HG02678 (cell line): ENCODE measurements at regions not wholly inside any gene's neighbourhood (a gene's known extent, or its start where the extent isn't known, plus 50 kb on each side); places are given as distances from the start of the nearest gene placed in this dataset.

Source experiments
- ATAC-seq: cut with Tn5 transposase; IDR thresholded peaks from one replicate; pipeline ENCODE4 v1.9.1; 2021; ENCODE audit warnings: mild to moderate bottlenecking, moderate library complexity; ENCODE audit not compliant: unreplicated experiment

DNA sequence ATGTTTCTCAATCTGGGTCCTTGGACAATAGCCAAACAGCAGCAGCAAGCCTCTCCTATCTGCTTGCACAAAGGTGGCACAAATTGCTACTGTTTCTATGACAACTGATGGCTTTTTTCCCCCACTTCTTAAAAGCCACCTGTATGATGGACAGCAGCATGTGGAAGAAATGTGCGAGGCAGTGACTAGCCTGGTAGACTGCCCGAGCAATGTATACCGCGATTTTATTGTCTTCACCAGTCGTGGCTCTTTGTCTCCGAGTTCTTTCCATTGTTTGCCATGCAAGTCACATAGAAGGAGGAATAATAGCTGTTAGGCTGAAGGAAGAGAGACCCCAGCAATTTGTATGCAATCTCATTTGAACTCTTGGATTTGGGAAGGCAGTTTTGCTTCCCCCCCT, 79.4 kb downstream of the S1PR1 start:
- ATAC-seq = no peak

DNA sequence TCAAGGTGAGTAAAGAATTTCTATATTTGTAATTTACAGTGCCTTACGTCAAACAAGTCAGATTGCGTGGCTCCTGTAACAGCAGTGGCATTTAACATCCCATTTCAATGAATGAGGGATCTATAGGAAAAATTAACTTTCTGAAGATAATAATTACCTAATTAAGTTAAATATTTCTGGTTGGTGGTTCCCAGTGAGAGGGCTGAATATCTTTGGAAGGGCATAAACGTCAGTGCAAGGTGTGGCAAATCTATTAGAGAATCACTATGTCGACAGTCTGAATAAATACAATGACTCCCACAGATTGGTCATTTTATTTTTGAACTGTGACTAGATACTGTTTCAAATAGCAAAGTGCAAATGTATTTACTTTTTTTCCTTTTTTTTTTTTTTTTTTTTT, 80.0 kb downstream of the S1PR1 start:
- ATAC-seq = no peak

DNA sequence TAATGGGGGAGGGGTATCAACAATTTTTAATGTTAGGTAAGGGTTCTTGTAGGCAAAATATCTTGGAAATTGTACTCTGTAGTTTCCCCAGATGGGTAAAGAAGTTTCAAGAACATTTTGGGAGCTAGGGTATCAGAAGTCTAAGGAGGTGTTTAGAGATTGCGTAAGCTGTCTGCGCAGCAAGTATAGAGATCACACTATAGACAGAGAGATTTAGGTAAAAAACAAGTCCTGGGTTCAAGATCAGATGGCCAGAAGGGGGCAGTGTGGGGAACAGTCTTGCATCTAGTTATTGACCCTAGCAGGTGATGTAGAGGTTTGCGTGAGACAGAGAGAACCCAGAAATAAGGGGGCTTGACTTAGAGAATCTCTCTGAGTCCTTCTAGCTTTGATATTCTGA, 80.8 kb downstream of the S1PR1 start:
- ATAC-seq = no peak

- ATAC-seq = no peak
Observed at GRCh38 chr1:101323535-101323934, 86.7 kb downstream of the S1PR1 start.

GRCh38 chr1:101325144-101325543, 88.3 kb downstream of the S1PR1 start:
- no peak for ATAC-seq

- no peak for ATAC-seq
Observed at GRCh38 chr1:101330427-101331130, 93.8 kb downstream of the S1PR1 start.

DNA sequence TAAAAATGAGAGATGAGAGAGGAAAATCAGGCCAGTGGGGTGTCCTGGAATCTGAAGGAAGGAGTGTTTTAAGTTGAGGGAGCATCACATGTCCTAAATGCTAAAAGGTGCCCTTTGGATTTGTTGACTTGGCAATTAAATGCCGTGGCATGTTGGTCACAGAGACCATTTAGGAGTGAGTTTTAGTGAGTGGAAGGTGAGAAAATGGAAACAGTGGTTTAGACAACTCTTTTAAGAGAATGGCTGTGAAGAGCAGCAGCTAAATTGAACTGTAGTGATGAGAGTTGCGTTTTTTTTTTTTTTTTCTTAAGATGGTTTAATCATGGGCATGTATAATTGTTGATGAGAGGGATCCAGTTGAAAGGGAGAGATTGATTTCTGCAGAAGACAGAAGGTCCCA, 95.0 kb downstream of the S1PR1 start:
- ATAC-seq = no peak

DNA sequence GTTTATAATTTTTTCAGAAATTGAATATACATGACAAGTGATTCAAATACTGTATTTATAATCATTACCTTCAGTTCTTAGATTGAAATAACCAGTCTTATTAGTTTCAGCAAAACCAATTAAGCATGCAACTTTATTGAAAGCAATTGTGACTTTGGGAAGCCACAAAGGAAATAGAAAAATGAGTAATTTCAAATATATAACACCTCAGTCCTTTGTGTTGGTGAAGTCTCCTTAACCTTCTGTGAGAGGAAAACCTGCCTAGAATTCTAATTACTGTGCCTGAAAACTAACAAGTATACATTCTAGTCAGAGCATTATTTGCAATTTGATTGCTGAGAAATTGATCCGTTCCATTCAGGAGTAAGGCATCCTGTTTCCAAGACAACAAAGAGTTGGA, 95.8 kb downstream of the S1PR1 start:
- ATAC-seq = no peak

DNA sequence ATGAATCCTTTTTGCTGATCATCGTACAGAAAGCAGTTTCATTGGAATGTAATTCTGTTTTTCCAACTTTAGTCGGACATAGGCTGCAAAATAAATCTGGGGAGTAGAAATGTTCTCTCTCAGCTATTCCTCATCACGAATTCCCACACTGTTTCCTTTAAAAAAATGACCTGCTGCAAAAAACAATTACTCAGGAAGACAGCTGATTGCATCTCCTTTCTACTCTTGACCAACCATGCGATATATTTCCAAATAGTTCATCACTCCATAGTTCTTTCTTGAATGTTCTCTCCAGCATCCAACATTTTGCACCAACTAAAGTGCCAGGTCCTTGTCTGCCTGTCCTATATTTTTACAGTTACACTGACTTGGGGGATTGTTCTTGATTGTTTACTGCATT, 96.4 kb downstream of the S1PR1 start:
- no peak for ATAC-seq

GRCh38 chr1:101337968-101338367, 101.1 kb downstream of the S1PR1 start:
- no peak for ATAC-seq

DNA sequence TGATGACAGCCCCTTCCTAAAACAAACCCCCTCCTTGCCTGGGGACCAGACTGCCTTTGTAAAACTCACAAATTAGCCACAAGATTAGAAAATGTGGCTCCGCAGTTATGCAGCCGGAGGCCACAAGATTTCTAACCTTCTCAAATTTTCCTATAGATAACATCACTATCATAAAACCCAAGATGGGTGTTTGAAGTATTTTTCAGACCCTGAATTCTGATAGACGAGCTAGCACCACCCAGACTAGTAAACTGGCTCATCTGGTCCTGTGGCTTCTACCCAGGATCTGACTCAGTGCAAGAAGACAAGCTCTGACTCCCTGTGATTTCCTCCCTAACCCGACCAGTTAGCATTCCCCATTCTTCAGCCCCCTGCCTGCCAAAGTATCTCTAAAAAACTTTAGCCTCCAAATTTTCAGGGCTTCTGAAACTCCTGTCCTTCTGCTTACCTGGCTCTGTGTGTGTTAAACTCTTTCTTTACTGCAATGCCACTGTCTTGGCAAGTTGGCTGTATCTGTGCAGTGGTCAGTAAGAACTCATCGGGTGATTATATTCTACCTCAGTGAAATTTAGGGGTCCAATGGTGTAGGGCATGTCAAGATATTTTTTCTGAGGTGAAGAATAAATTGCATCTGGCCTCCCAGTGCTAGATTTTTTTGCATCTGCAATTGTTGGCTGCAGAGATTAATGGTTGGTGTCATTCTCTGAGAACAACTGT, 102.1 kb downstream of the S1PR1 start:
- no peak for ATAC-seq

DNA sequence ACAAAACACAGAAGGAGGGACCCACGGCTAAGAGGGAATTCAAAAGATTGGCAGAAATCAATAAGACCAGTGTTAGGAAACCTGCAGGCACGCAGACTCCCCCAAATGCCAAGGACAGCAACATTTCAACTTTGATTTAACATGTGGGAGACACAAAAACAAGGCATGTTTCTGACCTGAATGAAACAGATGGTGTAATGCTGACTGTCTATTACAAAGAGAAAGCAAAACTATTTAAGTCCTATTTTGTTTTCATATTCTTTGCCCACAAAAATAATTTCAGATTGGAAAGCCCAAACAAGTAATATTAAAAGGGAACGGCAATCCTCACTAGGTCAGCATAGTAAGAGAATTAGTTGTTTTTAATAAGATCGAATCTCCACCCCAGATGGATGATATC, 107.9 kb downstream of the S1PR1 start:
- no peak for ATAC-seq

- no peak for ATAC-seq
Observed at GRCh38 chr1:101346419-101346818, 109.6 kb downstream of the S1PR1 start.

- ATAC-seq = no peak
Observed at GRCh38 chr1:101356013-101356412, 119.2 kb downstream of the S1PR1 start.

DNA sequence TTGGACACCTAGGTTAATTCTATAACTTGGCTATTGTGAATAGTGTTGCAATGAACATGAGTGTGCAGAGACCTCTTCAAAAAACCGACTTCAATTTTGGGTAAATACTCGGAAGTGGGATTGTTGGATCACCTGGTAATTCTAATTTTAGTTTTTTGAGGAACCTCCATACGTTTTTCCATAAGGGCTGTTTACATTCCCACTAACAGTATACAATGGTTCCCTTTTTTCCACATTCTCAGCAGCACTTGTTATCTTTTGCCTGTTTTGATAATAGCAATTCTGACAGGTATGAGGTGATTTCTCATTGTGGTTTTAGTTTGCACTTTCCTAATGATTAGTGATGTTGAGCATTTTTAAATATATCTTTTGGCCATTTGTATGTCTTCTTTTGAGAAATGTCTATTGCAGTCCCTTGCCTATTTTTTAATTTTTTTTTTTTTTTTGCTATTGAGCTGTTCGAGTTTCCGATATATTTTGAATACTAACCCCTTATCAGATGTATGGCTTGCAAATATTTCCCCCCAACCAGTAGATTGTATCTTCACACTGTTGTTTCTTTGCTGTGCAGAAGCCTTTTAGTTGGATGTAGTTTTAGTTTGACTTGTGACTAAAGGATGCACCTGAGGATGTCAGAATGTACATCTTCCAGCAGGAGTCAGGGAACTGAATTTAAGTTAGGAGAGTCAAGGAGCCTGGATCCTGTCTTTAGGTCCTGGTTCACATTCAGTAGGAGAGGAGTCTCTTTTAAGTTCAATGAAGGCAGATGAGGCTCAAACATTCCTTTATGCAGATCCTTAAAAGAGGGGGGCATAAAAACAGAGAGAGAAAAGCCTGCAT, 120.0 kb downstream of the S1PR1 start:
- ATAC-seq = peak; percentile 32

GRCh38 chr1:101357444-101357986, 120.7 kb downstream of the S1PR1 start:
- ATAC-seq = peak; percentile 97

- ATAC-seq = no peak
Observed at GRCh38 chr1:101360506-101360905, 123.7 kb downstream of the S1PR1 start.

DNA sequence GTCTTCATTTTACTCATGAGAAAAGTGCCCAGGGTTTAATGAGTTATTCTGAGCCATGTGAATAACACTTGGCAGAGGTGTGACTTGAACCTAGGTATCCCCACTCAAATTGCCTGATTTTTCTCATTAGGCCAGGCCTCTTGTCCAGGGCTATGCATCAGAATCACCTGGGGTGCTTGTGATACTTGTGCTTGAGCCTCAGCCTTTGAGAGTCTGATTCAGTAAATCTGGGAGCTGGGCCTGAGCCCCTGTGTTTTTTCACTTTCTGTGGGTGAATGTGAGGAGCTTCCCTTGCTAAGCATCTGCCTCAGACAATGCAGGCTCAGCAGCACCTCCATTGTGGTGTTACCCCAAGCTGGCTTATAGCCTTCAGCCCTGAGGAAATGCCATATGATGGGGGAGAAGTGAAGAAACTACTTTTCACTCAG, 127.1 kb downstream of the S1PR1 start:
- peak; percentile 34 for ATAC-seq

GRCh38 chr1:101364370-101365120, 127.7 kb downstream of the S1PR1 start:
- ATAC-seq = peak; percentile 44

DNA sequence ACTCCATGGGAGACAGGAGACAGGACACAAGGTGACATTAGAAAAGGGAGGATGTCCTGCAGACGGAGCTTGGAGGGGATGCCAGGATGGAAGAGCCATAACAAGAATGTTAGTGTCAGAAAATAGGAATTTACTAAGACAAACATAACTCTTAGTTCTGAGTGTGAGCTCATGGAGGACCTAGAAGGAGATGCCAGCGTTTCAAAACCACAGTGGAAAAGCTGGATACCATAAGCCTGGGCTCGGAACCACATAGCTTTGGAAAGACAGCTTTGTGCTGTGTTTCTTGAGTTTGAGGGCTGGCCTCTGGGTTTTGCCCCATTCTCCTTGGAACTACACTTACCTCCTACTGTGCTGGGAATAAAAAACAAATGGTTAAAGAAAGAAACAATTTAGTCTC, 128.4 kb downstream of the S1PR1 start:
- no peak for ATAC-seq

- no peak for ATAC-seq
Observed at GRCh38 chr1:101365878-101366277, 129.1 kb downstream of the S1PR1 start.
